Transverse colon (tissue), 4 donors: ENCODE measurements at regions not wholly inside any gene's neighbourhood (a gene's known extent, or its start where the extent isn't known, plus 50 kb on each side); places are given as distances from the start of the nearest gene placed in this dataset.

Source experiments
- CTCF ChIP-seq, 5 experiments: fragments of 200-600 bp in 3 of 5; fragments of 450-650 bp in 2 of 5; sonication (generic) in 3 of 5; IDR thresholded peaks; 1 replicate in 2 of 5; 2 replicates in 3 of 5; pipeline ENCODE4 v1.5.1; 2016 to 2017; ENCODE audit warnings: antibody characterized with exemption in 5 of 5, inconsistent platforms in 3 of 5, mild to moderate bottlenecking in 2 of 5, moderate library complexity in 1 of 5
- POLR2AphosphoS5 ChIP-seq, 3 donors: sonication (generic); formaldehyde crosslinking; IDR thresholded peaks; one replicate each; pipeline ENCODE4 v1.6.1; 2016; ENCODE audit warnings: antibody characterized with exemption in 3 of 3

- TF ChIP-seq CTCF (IDR thresholded peaks at IDR 0.05), result no peak
- TF ChIP-seq POLR2AphosphoS5 (IDR thresholded peaks at IDR 0.05), result no peak
Observed at GRCh38 chr21:38142224-38142623, 114.6 kb upstream of the KCNJ15 start.
